NCI-H146 (cell line): ENCODE measurements at regions not wholly inside any gene's neighbourhood (a gene's known extent, or its start where the extent isn't known, plus 50 kb on each side); places are given as distances from the start of the nearest gene placed in this dataset.

Experiments used
- DNase-seq: peaks from one replicate; lab custom pipeline; 2025; lab: John Stamatoyannopoulos, UW

GRCh38 chr2:176540995-176541394 lies 271.8 kb downstream of the MTX2 start:
- DNase-seq, result no peak

DNA sequence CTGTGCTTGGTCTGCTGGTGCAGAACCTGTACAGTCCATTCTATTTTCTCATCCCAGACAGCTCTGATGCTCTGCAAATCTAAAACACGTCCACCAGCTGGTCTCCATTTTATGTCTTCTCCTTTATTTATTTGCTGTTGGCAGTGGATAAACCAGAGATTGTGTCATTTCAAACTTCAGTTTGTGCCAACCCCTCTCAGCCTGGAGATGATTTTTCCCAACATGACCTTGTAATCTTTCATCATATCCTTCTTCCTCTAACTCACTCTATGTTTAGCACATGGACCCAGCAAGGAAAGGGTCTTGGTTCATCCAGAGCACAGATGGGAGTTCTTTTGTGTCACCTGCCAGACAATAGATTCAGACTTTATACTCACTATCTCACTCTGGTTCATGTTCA lies 273.2 kb downstream of the MTX2 start:
- DNase-seq, result no peak

- no peak for DNase-seq
These were observed 275.3 kb downstream of the MTX2 start for GRCh38 chr2:176544557-176544956.

DNA sequence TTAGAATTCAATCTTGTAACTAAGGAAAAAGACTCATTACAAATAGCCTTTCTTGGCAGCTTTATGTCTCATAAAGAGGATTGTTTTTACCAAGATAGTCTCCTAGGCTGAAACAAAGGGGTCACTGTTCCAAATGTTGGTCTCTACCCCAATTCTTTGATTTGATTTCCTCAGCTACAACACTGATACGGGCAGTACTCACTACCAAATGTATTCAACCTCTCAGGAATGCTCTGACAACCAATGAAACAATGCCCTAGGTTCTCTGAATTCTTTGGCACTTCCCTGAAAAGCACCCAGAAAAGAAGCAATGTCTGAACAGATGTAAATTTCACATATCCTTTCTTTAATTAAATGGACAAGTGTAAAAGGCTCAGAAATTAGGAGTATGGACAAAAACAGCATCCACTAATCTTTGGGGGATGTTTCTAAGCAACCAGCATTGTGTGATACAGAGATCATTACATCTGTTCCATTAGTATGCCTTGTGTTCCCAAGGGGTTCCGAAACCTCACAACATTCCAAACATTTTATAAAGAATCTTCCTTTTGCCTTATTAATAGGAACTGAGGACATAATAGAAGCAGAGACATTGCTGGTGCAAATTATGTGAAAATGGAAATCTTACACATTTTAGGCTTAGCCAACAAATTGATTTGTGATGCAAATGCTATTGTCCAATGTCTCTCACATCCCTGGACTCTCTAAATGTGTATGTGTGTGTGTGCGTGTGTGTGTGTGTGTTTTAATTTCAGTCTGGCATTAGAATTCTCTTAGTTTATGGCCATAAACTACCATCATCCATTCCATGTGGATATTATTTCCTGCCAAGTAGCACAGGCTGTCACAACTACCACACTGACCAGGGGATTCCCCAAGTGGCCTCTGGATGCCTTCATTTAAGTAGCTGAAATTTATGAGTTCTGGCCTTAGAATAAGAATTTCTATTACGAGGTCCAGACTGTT lies 276.0 kb downstream of the MTX2 start:
- no peak for DNase-seq

GRCh38 chr2:176546550-176546949 lies 277.3 kb downstream of the MTX2 start:
- DNase-seq, result no peak

GRCh38 chr2:176552501-176553135 lies 283.4 kb downstream of the MTX2 start:
- no peak for DNase-seq

GRCh38 chr2:176553685-176554100 lies 284.5 kb downstream of the MTX2 start:
- peak; percentile 61 for DNase-seq

GRCh38 chr2:176554101-176555048 lies 285.1 kb downstream of the MTX2 start:
- peak; percentile 69 for DNase-seq

GRCh38 chr2:176555112-176555511 lies 285.9 kb downstream of the MTX2 start:
- no peak for DNase-seq

DNA sequence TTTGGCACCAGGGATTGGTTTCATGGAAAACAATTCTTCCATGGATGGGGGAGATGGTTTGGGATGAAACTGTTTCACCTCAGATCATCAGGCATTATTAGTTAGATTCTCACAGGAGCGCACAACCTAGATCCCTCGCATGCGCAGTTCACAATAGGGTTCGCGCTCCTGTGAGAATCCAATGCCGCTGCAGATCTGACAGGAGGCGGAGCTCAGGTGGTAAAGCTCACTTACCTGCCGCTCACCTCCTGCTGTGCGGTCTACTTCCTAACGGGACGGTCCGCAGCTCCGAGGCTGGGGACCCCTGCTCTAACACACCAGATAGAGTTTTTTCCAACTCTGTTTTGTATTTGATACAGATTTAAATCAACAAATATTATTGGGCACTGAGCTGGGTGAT lies 286.5 kb downstream of the MTX2 start:
- DNase-seq, result no peak

DNA sequence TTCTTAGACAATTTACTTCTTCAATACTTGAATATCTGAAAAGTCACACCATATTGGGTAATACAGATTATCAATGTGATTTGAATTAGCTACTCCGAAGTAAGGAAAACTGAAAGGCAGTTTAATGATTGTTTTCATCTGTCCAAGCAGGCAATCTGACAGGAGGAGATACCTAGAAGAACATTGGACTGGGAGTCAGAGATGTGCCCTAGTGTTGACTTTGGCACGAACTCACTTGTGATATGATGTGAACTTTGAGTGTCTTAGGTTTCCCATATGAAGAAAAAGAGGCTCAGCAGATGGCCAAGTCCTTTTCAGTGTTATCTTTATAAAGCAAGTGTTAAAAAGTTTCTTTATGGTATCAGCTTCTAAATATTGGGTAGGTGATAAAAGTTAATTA lies 287.1 kb downstream of the MTX2 start:
- DNase-seq, result no peak

DNA sequence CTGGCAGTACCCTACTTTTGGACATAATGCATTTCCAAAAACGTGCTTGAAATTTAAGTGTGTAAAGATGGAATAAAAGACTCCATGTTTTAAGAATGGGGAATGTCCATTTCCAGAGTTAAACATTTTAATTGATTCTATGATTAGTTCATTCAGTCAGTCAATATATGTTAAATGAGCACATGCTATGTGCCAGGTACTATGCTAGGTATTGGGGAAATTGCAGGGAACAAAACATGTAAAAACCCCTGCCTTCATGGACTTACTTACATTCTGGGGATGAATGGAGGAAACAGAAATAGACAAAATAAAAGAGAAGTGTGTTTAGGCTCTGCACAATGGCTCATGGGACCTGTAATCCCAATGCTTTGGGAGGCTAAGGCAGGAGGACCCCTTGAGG lies 288.6 kb downstream of the MTX2 start:
- no peak for DNase-seq

- peak; percentile 14 for DNase-seq
These were observed 289.4 kb downstream of the MTX2 start for GRCh38 chr2:176558574-176559140.

DNA sequence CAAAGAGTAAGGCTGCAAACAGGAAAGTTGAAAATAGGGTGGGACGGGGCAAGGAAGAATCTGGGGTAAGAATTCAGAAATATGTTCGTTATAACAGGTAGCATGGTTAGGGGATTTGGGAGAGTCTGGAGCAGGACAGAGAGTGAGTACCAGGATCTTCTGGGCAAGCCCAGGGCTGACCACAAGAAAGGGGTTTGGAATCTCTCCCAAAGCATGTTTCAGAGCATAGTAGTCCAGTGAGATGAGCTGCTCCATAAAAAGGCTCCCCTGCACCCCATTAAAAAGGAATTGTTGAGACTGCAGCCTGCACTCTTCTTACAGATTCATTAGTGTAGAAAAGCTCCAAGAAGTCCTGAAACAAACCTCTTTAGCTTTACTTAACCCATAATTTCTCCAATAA lies 291.1 kb downstream of the MTX2 start:
- DNase-seq, result no peak

GRCh38 chr2:176561706-176562105 lies 292.5 kb downstream of the MTX2 start:
- no peak for DNase-seq

DNA sequence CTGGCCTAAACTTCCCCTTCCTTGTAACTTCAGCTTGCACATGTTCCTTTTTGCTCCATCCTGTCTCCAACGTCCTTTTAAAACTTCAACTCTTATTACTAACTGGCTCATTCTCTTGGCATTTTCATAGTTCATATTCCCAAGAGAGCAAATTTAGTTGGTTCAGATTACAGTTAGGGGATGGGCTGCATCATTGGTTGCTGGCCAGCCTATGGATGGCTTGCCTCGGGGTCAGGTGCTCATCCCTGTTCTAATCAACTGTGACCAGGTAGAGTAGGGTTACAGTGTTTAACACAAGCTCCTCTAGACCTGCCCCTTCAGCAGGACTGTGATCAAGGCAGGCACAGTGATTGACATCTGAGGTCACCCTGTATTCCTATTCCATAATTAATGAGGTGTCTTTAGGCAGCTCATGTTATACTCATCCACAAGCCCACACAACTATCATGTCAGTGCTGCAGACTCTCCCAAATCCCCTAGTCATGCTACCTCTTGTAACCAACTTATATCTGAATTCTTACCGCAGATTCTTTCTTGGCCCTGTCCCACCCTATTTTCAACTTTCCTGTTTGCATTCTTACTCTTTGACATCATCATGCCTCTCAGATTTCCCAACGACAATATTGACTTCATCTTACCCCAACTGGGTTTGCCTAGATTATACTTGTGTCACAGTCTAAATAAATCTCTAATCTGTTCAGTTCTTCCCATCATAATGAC lies 293.3 kb downstream of the MTX2 start:
- no peak for DNase-seq

DNA sequence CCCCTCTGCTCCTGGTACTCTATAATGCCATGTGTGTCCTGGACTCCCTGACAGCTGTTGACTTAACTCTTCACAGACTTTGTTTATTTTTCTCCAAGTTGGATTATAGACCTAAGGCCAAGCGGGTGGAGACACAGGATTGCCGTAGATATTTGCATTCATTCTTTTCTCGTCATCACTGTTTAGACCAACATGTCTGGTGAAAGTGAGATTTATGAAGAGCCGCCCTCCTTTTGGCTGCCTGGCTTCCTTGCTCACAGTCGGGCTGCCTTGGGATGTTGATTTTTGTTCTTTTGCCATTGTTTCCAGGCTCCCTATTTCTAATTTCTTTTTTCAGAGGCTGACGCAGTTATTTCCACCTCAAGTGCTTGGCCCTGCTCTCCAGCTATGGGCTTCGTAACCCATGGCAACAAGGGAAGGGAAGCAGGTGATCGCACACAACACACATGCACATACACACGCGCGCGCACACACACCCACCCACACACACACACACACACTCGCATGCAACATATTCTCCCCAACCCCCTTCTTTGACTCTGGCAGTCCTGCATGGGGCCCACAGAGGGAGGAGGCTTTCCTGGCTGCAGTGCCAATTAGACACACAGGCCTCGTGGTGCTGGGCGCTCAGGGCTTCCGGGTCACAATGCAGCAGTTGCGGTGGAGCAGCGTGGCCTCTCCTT lies 296.5 kb downstream of the MTX2 start:
- DNase-seq, result peak; percentile 51

DNA sequence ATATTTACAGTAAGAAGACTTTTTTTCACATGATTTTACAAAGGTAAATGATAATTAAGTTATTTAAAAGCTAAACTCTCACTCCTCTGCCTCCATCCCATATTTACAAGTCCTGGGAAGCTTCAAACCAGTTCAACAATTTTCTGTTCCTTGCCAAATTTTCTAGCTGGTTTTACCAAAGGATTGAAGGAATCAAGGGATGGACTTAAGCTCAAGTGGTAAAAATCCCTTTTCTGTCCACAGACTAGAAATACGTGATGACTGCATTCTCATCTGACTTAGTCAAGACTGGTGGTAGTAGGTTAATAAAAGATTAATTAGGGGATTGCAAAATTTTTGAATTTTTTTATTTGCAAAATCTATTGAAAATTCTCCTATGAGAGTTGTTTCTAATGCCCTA lies 297.3 kb downstream of the MTX2 start:
- DNase-seq, result no peak

DNA sequence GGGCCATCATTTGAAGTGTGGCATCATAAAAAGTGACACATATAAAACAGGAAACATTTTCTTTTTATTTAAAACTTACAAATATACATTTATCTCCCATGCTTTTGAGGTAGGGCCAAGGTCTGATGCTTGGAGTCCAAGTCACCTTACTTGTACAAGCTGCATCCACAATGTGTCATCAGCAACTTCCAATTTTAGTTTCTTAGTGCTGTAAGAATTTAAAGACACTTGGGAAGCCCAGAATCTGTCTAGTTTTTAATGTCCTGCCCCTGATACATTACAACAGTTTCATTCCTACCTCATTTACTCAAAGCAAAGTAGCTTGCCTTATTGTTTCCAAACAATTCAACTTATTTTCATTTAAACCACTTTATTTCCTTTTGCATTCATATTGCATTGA lies 297.7 kb downstream of the MTX2 start:
- no peak for DNase-seq

GRCh38 chr2:176567361-176567760 lies 298.1 kb downstream of the MTX2 start:
- DNase-seq, result no peak

DNA sequence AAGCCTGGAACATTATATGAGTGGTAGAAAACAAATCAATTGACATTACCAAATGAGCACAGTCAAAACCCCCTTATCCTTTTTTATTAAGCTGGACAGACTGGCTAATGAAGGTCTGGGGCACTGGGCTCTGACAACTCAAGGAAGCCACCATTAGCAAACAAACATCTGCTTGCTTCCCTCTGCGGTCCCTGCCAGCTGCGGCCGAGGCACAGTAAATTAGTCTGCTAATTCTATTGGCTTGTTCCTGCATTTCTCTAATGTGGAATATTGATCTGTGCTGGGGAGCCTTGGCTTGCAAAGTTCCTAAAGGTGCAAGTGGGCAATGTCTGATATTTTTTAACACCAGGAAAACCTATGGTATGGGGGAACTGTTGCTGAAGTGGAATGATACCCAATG lies 300.3 kb downstream of the MTX2 start:
- DNase-seq, result no peak
